ENCODE measurements at regions not wholly inside any gene's neighbourhood (a gene's known extent, or its start where the extent isn't known, plus 50 kb on each side); places are given as distances from the start of the nearest gene placed in this dataset.

- Histone ChIP-seq H2BK15ac (ENCODE audit: low read depth, poor library complexity, severe bottlenecking) (no peak overlapping the region), H3K4me1 (ENCODE audit: control insufficient read depth, insufficient read depth, low read depth, low read length) (no peaks in the 10 kb centered on the region), H3K9ac (ENCODE audit: low read length) (no peak overlapping the region), H2BK120ac (ENCODE audit: low read depth, low read length) (no peak overlapping the region), H3K4me2 (ENCODE audit: low read length, poor library complexity, severe bottlenecking) (no peak overlapping the region), H3K79me1 (replicated peaks; ENCODE audit: low read length, poor library complexity, severe bottlenecking) (no peaks in the 10 kb centered on the region), H3K4ac (ENCODE audit: low read depth in 1 of 2, low read length in 2 of 2) (no peak overlapping the region), H3K27me3 (ENCODE audit: control insufficient read depth in 1 of 2, insufficient read depth in 1 of 2, low read length in 2 of 2) (no peaks in the 10 kb centered on the region), H3K4me3 (ENCODE audit: insufficient read depth in 1 of 2, low read depth in 1 of 2, low read length in 2 of 2) (no peak overlapping the region), H2AFZ (ENCODE audit: low read depth, low read length) (no peak overlapping the region), H3K36me3 (ENCODE audit: control insufficient read depth in 1 of 2, insufficient read depth in 2 of 2, low read depth in 1 of 2, low read length in 2 of 2) (no peaks in the 10 kb centered on the region), H3K14ac (ENCODE audit: low read length in 2 of 2) (no peak overlapping the region), H3K9me3 (ENCODE audit: control insufficient read depth, low read length) (peaks cover 7% of the 10 kb centered on the region), H3K23ac (ENCODE audit: low read length in 2 of 2) (no peak overlapping the region), H2BK5ac (ENCODE audit: low read depth, low read length, poor library complexity, severe bottlenecking) (no peak overlapping the region), H4K91ac (ENCODE audit: low read length) (no peak overlapping the region), H2BK12ac (ENCODE audit: low read length in 2 of 2) (no peak overlapping the region), H3K18ac (ENCODE audit: low read depth in 1 of 2, low read length in 2 of 2) (no peak overlapping the region), H4K8ac (ENCODE audit: low read length) (no peak overlapping the region), H3K27ac (ENCODE audit: low read length, poor library complexity, severe bottlenecking) (no peak overlapping the region), H2AK5ac (ENCODE audit: low read length, severe bottlenecking) (no peak overlapping the region)
- DNase-seq = no peak
- 100% methylated on average over 4 of the region's 5 CpGs for WGBS
These were observed 74.7 kb downstream of the PFDN4 start for GRCh38 chr20:54282625-54283024.

- Histone ChIP-seq H2AK5ac (ENCODE audit: low read length, severe bottlenecking) (no peak overlapping the region), H3K9ac (ENCODE audit: low read length) (no peak overlapping the region), H3K27ac (ENCODE audit: low read length, poor library complexity, severe bottlenecking) (no peak overlapping the region), H3K14ac (ENCODE audit: low read length in 2 of 2) (no peak overlapping the region), H2BK12ac (ENCODE audit: low read length in 2 of 2) (no peak overlapping the region), H4K91ac (ENCODE audit: low read length) (no peak overlapping the region), H4K8ac (ENCODE audit: low read length) (no peak overlapping the region), H3K9me3 (ENCODE audit: control insufficient read depth, low read length) (peaks cover 7% of the 10 kb centered on the region), H3K18ac (ENCODE audit: low read depth in 1 of 2, low read length in 2 of 2) (no peak overlapping the region), H3K4me3 (ENCODE audit: insufficient read depth in 1 of 2, low read depth in 1 of 2, low read length in 2 of 2) (no peak overlapping the region), H2BK120ac (ENCODE audit: low read depth, low read length) (no peak overlapping the region), H3K79me1 (replicated peaks; ENCODE audit: low read length, poor library complexity, severe bottlenecking) (no peaks in the 10 kb centered on the region), H3K4me1 (ENCODE audit: control insufficient read depth, insufficient read depth, low read depth, low read length) (no peaks in the 10 kb centered on the region), H2AFZ (ENCODE audit: low read depth, low read length) (no peak overlapping the region), H2BK5ac (ENCODE audit: low read depth, low read length, poor library complexity, severe bottlenecking) (no peak overlapping the region), H3K4ac (ENCODE audit: low read depth in 1 of 2, low read length in 2 of 2) (no peak overlapping the region), H3K23ac (ENCODE audit: low read length in 2 of 2) (no peak overlapping the region), H3K27me3 (ENCODE audit: control insufficient read depth in 1 of 2, insufficient read depth in 1 of 2, low read length in 2 of 2) (no peaks in the 10 kb centered on the region), H3K4me2 (ENCODE audit: low read length, poor library complexity, severe bottlenecking) (no peak overlapping the region), H2BK15ac (ENCODE audit: low read depth, poor library complexity, severe bottlenecking) (no peak overlapping the region), H3K36me3 (ENCODE audit: control insufficient read depth in 1 of 2, insufficient read depth in 2 of 2, low read depth in 1 of 2, low read length in 2 of 2) (no peaks in the 10 kb centered on the region)
- 100% methylated on average over 1 of the region's 2 CpGs for WGBS
- no peak for DNase-seq
These were observed 75.4 kb downstream of the PFDN4 start for GRCh38 chr20:54283253-54283652.

GRCh38 chr20:54284928-54285704 lies 77.2 kb downstream of the PFDN4 start:
- H2BK5ac ChIP-seq (ENCODE audit: low read depth, low read length, poor library complexity, severe bottlenecking) = no peak overlapping the region
- no peak for DNase-seq
- no peak overlapping the region for H3K14ac ChIP-seq (ENCODE audit: low read length in 2 of 2)
- H3K18ac ChIP-seq (ENCODE audit: low read depth in 1 of 2, low read length in 2 of 2) = no peak overlapping the region
- H3K27ac ChIP-seq (ENCODE audit: low read length, poor library complexity, severe bottlenecking) = no peak overlapping the region
- 79% methylated on average over 3 of the region's 5 CpGs for WGBS
- H3K9ac ChIP-seq (ENCODE audit: low read length) = no peak overlapping the region
- H3K4me1 ChIP-seq (ENCODE audit: control insufficient read depth, insufficient read depth, low read depth, low read length) = no peaks in the 10 kb centered on the region
- no peak overlapping the region for H2BK12ac ChIP-seq (ENCODE audit: low read length in 2 of 2)
- no peak overlapping the region for H3K23ac ChIP-seq (ENCODE audit: low read length in 2 of 2)
- H3K9me3 ChIP-seq (ENCODE audit: control insufficient read depth, low read length) = peaks cover 7% of the 10 kb centered on the region
- no peak overlapping the region for H2BK15ac ChIP-seq (ENCODE audit: low read depth, poor library complexity, severe bottlenecking)
- H3K36me3 ChIP-seq (ENCODE audit: control insufficient read depth in 1 of 2, insufficient read depth in 2 of 2, low read depth in 1 of 2, low read length in 2 of 2) = no peaks in the 10 kb centered on the region
- no peak overlapping the region for H3K4ac ChIP-seq (ENCODE audit: low read depth in 1 of 2, low read length in 2 of 2)
- H2BK120ac ChIP-seq (ENCODE audit: low read depth, low read length) = no peak overlapping the region
- H2AFZ ChIP-seq (ENCODE audit: low read depth, low read length) = no peak overlapping the region
- H2AK5ac ChIP-seq (ENCODE audit: low read length, severe bottlenecking) = no peak overlapping the region
- H4K8ac ChIP-seq (ENCODE audit: low read length) = no peak overlapping the region
- no peak overlapping the region for H3K4me3 ChIP-seq (ENCODE audit: insufficient read depth in 1 of 2, low read depth in 1 of 2, low read length in 2 of 2)
- H3K79me1 ChIP-seq (replicated peaks; ENCODE audit: low read length, poor library complexity, severe bottlenecking) = no peaks in the 10 kb centered on the region
- no peak overlapping the region for H4K91ac ChIP-seq (ENCODE audit: low read length)
- H3K27me3 ChIP-seq (ENCODE audit: control insufficient read depth in 1 of 2, insufficient read depth in 1 of 2, low read length in 2 of 2) = no peaks in the 10 kb centered on the region
- H3K4me2 ChIP-seq (ENCODE audit: low read length, poor library complexity, severe bottlenecking) = no peak overlapping the region

- Histone ChIP-seq H4K8ac (ENCODE audit: low read length) (no peak overlapping the region), H2BK15ac (ENCODE audit: low read depth, poor library complexity, severe bottlenecking) (no peak overlapping the region), H2AK5ac (ENCODE audit: low read length, severe bottlenecking) (no peak overlapping the region), H3K36me3 (ENCODE audit: control insufficient read depth in 1 of 2, insufficient read depth in 2 of 2, low read depth in 1 of 2, low read length in 2 of 2) (no peaks in the 10 kb centered on the region), H3K9ac (ENCODE audit: low read length) (no peak overlapping the region), H3K4me3 (ENCODE audit: insufficient read depth in 1 of 2, low read depth in 1 of 2, low read length in 2 of 2) (no peak overlapping the region), H3K4me1 (ENCODE audit: control insufficient read depth, insufficient read depth, low read depth, low read length) (no peaks in the 10 kb centered on the region), H3K9me3 (ENCODE audit: control insufficient read depth, low read length) (no peaks in the 10 kb centered on the region), H3K27ac (ENCODE audit: low read length, poor library complexity, severe bottlenecking) (no peak overlapping the region), H2AFZ (ENCODE audit: low read depth, low read length) (no peak overlapping the region), H2BK120ac (ENCODE audit: low read depth, low read length) (no peak overlapping the region), H3K23ac (ENCODE audit: low read length in 2 of 2) (no peak overlapping the region), H2BK12ac (ENCODE audit: low read length in 2 of 2) (no peak overlapping the region), H3K4me2 (ENCODE audit: low read length, poor library complexity, severe bottlenecking) (no peak overlapping the region), H3K14ac (ENCODE audit: low read length in 2 of 2) (no peak overlapping the region), H3K27me3 (ENCODE audit: control insufficient read depth in 1 of 2, insufficient read depth in 1 of 2, low read length in 2 of 2) (no peaks in the 10 kb centered on the region), H3K79me1 (replicated peaks; ENCODE audit: low read length, poor library complexity, severe bottlenecking) (no peaks in the 10 kb centered on the region), H3K4ac (ENCODE audit: low read depth in 1 of 2, low read length in 2 of 2) (no peak overlapping the region), H2BK5ac (ENCODE audit: low read depth, low read length, poor library complexity, severe bottlenecking) (no peak overlapping the region), H3K18ac (ENCODE audit: low read depth in 1 of 2, low read length in 2 of 2) (no peak overlapping the region), H4K91ac (ENCODE audit: low read length) (no peak overlapping the region)
- DNase-seq = no peak
- 60% methylated on average over 6 of the region's 6 CpGs for WGBS
These were observed 82.7 kb downstream of the PFDN4 start for GRCh38 chr20:54290636-54291035.
